Right kidney (tissue), 1 donor: ENCODE measurements at regions not wholly inside any gene's neighbourhood (a gene's known extent, or its start where the extent isn't known, plus 50 kb on each side); places are given as distances from the start of the nearest gene placed in this dataset.

Experiments used
- DNase-seq: peaks from one replicate; pipeline ENCODE4 v3.0.0-alpha.2; 2016

- DNase-seq: no peak
Observed at GRCh38 chr15:62991698-62992097, 50.8 kb upstream of the TPM1 start.

DNA sequence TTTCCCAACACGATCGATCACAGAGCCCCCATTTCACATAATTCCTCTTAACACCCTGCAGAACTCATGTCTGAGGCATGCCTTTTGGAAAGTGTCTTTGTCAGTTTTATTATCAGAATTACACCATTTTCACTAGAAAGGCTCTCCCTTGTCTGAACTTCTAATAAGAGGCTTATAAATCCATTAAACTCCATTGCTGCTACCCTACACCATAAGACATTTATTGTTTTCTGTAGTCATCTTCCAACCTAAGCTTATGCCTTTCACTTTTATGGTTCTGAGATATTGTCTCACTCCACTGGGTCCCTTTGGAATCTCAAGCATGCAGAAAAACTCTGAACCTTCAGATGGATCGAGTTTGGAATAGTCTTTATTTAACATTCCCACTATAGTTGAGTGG, 50.2 kb upstream of the TPM1 start:
- no peak for DNase-seq
